NCI-H1930 (cell line): ENCODE measurements at regions not wholly inside any gene's neighbourhood (a gene's known extent, or its start where the extent isn't known, plus 50 kb on each side); places are given as distances from the start of the nearest gene placed in this dataset.

ENCODE experiments used
- DNase-seq, 2 experiments: peaks; one replicate each; lab custom pipeline; 2025; lab: John Stamatoyannopoulos, UW

GRCh38 chr1:190540366-190540765 is 62.7 kb upstream of the BRINP3 start:
- no peak for DNase-seq

GRCh38 chr1:190551638-190552037 is 74.0 kb upstream of the BRINP3 start:
- no peak for DNase-seq

DNA sequence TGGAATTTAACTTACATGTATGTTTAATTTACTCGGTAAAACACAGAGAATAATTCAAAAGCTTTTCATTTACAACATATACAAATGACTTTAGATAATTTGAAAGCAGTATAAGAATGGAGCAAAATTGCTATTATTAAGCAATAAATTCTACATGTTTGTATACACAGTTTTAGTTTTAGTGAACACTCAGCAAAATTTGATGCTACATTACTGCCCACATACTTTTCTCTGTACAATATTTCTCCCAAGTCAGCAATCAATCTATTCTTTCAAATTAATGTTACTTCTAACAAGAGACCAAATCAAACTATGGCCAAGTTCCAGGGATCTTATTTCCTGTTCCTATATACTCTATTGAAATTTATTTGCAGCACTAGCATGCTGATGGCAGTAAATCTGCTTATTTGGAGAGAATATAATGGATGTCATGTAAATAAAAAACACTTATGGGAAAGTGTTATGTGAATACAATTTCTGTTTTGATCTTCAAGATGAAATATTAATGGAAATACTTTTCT is 82.6 kb upstream of the BRINP3 start:
- no peak for DNase-seq

- no peak for DNase-seq
Measured at GRCh38 chr1:190563230-190563629, 85.6 kb upstream of the BRINP3 start.

GRCh38 chr1:190564117-190564516 is 86.5 kb upstream of the BRINP3 start:
- DNase-seq, result no peak

DNA sequence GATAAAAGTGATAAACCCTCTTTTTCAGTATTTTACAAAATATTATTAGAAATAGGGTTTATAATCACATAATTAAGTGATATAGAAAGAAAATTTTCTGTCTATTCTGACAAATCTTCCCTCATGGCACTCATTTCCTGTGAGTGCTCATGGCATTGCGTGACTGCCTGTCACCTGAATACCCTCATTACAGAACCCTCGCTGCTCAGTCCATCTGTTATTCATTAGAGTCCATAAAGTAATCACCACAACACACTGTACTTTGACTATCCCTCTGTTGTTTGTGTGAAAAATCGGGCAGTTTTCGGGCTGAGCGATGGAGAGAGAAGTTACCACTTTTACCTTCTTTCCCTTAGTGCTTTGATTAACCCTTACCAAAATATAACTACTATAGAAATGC is 100.4 kb upstream of the BRINP3 start:
- no peak for DNase-seq

GRCh38 chr1:190578526-190578925 is 100.9 kb upstream of the BRINP3 start:
- DNase-seq, result no peak

- no peak for DNase-seq
Measured at GRCh38 chr1:190579552-190580193, 102.0 kb upstream of the BRINP3 start.

- DNase-seq, result no peak
Measured at GRCh38 chr1:190583862-190584261, 106.2 kb upstream of the BRINP3 start.

DNA sequence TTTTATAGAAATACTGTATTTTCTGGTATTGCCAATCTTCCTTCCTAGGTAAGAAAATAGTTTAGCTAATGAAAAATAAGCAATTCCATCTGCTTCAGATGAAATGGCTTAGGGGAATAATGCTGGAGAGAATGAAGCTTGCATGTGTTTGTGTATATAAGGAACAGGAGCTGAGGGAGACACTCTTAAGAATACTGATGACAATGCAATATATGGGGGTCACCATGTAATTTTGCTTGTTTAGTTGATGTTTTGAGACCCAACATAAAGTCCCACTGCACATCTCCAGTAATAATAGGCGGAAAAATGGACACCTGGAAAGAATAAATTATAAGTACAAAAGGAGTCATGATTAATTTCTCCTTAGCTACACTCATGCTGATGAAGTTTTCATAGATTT is 110.8 kb upstream of the BRINP3 start:
- DNase-seq, result no peak

DNA sequence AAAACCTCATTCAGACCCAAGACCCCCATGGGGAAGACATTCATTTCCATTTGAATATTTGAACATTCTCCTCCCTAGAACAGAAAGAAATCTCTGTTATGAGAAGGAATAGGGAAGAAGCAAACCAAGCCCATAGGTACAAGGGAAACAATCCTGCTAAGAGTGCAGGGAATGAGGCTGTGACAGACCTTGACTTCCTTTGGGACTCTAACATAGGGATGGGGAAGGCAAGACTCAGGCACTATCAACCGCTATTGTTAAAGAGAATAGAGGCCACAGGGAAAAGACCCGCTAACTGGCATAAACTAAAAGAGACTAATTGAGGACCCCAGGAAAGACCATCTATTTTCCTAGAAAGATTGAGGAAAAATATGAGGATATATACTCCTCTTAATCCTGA is 117.8 kb upstream of the BRINP3 start:
- DNase-seq, result no peak

DNA sequence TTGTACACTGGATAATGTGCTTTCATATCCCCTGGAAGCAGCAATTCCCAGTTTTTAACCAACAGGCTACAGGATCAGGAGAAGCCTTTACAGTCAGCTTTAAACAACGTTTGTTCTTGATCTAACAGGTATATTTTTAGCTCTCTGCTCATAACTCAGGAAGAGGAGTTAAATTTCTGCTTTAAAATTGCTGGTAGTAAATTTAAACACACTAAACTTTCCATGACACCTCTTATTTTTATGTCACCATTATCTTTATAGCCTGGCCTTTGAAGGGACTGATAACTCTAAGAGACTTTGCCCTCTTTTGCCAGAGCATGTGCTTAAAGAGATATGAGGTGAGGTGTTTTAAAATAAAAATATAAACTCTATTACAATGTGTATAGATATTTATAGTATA is 119.6 kb upstream of the BRINP3 start:
- no peak for DNase-seq

GRCh38 chr1:190599670-190600069 is 122.0 kb upstream of the BRINP3 start:
- DNase-seq, result no peak

- no peak for DNase-seq
Measured at GRCh38 chr1:190602325-190602724, 124.7 kb upstream of the BRINP3 start.

DNA sequence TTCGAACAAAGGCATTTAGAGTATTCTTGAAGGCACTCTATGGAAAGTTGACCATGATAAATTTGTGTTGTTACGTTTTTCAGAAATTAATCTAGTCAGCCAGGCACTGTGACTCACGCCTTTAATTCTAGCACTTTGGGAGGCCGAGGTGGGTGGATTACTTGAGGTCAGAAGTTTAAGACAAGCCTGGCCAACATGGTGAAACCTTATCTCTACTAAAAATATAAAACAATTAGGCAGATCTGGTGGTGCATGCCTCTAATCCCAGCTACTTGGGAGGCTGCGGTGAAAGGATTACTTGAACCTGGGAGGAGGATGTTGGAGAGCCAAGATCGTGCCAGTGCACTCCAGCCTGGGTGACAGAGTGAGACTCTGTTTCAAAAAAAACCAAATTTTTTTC is 130.6 kb upstream of the BRINP3 start:
- DNase-seq, result no peak

- no peak for DNase-seq
Measured at GRCh38 chr1:190615818-190616217, 138.2 kb upstream of the BRINP3 start.

DNA sequence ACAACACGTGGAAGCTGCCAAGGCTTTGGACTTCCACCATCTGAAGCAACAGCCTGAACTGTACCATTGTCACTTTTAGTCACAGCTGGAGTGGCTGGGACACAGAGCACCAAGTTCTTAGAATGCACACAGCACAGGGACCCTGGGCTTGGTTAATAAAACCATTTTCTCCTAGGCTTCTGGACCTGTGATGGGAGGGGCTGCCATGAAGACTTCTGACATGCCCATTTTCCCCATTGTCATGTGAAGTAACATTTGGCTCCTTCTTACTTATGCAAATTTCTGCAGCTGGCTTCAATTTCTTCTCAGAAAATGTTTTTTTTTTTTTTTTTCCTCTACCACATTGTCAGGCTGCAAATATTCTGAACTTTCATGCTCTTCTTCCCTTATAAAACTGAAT is 138.6 kb upstream of the BRINP3 start:
- no peak for DNase-seq

- no peak for DNase-seq
Measured at GRCh38 chr1:190619724-190620123, 142.1 kb upstream of the BRINP3 start.

GRCh38 chr1:190633488-190633887 is 155.8 kb upstream of the BRINP3 start:
- no peak for DNase-seq

DNA sequence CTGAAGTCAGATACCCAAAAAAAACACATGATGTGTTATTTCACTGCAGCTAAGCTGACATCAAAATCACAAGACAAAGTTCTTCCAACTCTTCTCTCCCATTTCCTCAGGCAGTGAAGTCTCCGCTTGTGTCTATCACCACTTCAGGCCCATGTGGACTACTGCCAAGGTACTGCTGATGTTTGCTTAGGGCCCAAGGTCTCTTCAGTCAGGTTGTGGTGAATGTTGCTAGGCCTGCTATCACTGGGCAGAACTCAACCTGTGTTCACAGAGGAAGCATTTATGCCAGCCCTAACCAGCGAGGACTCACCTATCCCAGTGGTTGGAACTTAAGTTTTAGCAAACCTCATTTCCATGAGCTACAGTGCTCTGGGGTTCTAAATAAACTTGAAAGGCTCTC is 156.5 kb upstream of the BRINP3 start:
- DNase-seq, result no peak

GRCh38 chr1:190649553-190649952 is 171.9 kb upstream of the BRINP3 start:
- DNase-seq, result no peak

DNA sequence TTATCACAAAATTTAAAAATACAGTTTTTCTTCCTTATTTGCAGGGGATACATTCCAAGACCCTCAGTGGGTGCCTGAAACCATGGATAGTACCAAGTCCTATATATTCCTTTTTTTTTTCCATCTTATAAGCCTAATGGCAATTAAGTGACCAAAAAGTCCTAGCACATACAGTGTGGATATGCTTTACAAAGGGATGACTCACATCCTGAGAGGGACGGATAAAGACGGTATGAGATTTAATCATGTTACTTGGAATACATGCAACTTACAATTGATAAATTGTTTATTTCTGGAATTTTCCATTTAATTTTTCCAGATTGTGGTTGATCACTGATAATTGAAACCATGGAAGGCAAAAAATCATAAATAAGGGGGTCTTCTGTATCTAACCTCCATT is 181.2 kb upstream of the BRINP3 start:
- no peak for DNase-seq

- DNase-seq, result no peak
Measured at GRCh38 chr1:190663962-190664361, 186.3 kb upstream of the BRINP3 start.

DNA sequence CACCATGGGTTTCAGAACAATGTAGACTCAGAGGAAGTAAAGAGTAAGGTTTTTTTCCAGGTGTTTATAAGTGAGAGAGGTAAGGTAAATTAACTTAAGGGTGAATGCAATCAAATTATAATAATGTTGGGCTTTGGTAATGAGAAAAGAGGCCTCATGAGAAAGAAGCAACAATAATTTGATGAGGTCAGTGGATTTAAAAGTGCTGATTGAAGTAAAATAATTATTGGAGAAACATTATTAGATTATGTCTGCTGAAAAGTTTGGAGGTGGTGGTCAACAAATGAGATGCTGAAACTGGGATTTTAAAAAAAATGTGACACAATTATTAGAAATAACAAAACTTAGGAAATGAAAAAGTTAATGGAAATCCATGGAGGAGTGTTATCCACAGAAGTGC is 187.4 kb upstream of the BRINP3 start:
- DNase-seq, result no peak
